Spleen (tissue), 11 donors: ENCODE measurements at regions not wholly inside any gene's neighbourhood (a gene's known extent, or its start where the extent isn't known, plus 50 kb on each side); places are given as distances from the start of the nearest gene placed in this dataset.
A peak's percentile ranks its signal among the peaks of the same experiment; 100 is the strongest.

Source experiments
- DNase-seq: peaks from one replicate; pipeline ENCODE4 v3.0.0-alpha.2; 2020
- H3K27ac ChIP-seq, 8 donors: fragments of 200-600 bp; sonication (generic) in 7 of 8; 1 replicate in 4 of 8; 2 replicates in 4 of 8; pipeline versions ENCODE4 v1.5.0 to v1.8.0; 2016 to 2021; ENCODE audit warnings: inconsistent platforms in 4 of 8, mild to moderate bottlenecking in 4 of 8, moderate library complexity in 1 of 8
- H3K27me3 ChIP-seq, 7 donors: fragments of 200-600 bp; sonication (generic) in 6 of 7; replicated peaks in 1 of 7; 1 replicate in 4 of 7; 2 replicates in 3 of 7; pipeline versions ENCODE4 v1.5.0 to v1.8.0; 2016 to 2021; ENCODE audit warnings: inconsistent platforms in 3 of 7, mild to moderate bottlenecking in 1 of 7
- H3K36me3 ChIP-seq, 6 donors: fragments of 200-600 bp; sonication (generic) in 5 of 6; 1 replicate in 4 of 6; 2 replicates in 2 of 6; pipeline versions ENCODE4 v1.5.0 to v1.8.0; 2016 to 2021; ENCODE audit warnings: inconsistent platforms in 2 of 6
- H3K4me1 ChIP-seq, 6 donors: fragments of 200-600 bp; sonication (generic) in 5 of 6; 1 replicate in 3 of 6; 2 replicates in 3 of 6; pipeline versions ENCODE4 v1.5.0 to v1.8.0; 2016 to 2021; ENCODE audit warnings: inconsistent platforms in 3 of 6
- H3K4me3 ChIP-seq, 8 donors: fragments of 200-600 bp; sonication (generic) in 7 of 8; 1 replicate in 4 of 8; 2 replicates in 4 of 8; pipeline versions ENCODE4 v1.5.0 to v1.8.0; 2016 to 2021; ENCODE audit warnings: inconsistent platforms in 4 of 8, mild to moderate bottlenecking in 4 of 8, moderate library complexity in 2 of 8
- H3K9me3 ChIP-seq, 8 donors: fragments of 200-600 bp; sonication (generic) in 7 of 8; 1 replicate in 4 of 8; 2 replicates in 4 of 8; pipeline versions ENCODE4 v1.5.0 to v1.8.0; 2016 to 2021; ENCODE audit warnings: inconsistent platforms in 4 of 8
- CTCF ChIP-seq, 11 experiments: fragments of 200-600 bp in 7 of 11; fragments of 450-650 bp in 4 of 11; sonication (generic) in 4 of 11; IDR thresholded peaks in 8 of 11; conservative IDR thresholded peaks in 3 of 11; 1 replicate in 7 of 11; 2 replicates in 4 of 11; pipeline versions ENCODE4 v1.4.0 to v1.8.0; 2016 to 2021; ENCODE audit warnings: antibody characterized with exemption in 11 of 11, inconsistent platforms in 4 of 11, mild to moderate bottlenecking in 1 of 11
- POLR2A ChIP-seq, 3 donors: fragments of 450-650 bp; IDR thresholded peaks; one replicate each; pipeline ENCODE4 v1.5.1; 2017; ENCODE audit warnings: antibody characterized with exemption in 3 of 3, mild to moderate bottlenecking in 1 of 3
- POLR2AphosphoS5 ChIP-seq, 3 donors: sonication (generic); formaldehyde crosslinking; IDR thresholded peaks; one replicate each; pipeline ENCODE4 v1.5.1; 2017; ENCODE audit warnings: antibody characterized with exemption in 3 of 3
- WGBS, 5 donors: extraction: QIAGEN DNeasy Blood & Tissue Kit in 3 of 5; methylation state at CpG; one replicate each; pipeline versions ENCODE4 v1.1.5 to v1.1.7; 2013 to 2018; 5-methylcytosine and 5-hydroxymethylcytosine counted together
- intact Hi-C: fragments of 100-400 bp; cut with DNase I; formaldehyde crosslinking; loops from one replicate; pipeline ENCODE4 v1.15.0; 2023; ENCODE audit warnings: low total_unique reads
- donor health status: healthy with polysubstance abuse.
- donor health status: DM: no; HTN: no; CAD: no; lungs with moderate emphysema.
- donor health status: DM: no; HTN: no; CAD: no.
- donor health status: Bipolar disorder and iron deficiency.
- donor health status: healthy.
- donor health status: DM: no; HTN: no; CAD: no.
- donor health status: DM: yes; HTN: yes; CAD: no.

GRCh38 chr16:14324581-14324980 lies 253.5 kb downstream of the MRTFB start:
- Histone ChIP-seq H3K4me3 (no peak overlapping the region), H3K27ac (no peak overlapping the region), H3K4me1 (no peaks in the 10 kb centered on the region), H3K9me3 (no peaks in the 10 kb centered on the region), H3K27me3 (no peaks in the 10 kb centered on the region), H3K36me3 (no peaks in the 10 kb centered on the region)
- TF ChIP-seq POLR2AphosphoS5 (IDR thresholded peaks at IDR 0.05) (no peak), CTCF (IDR thresholded peaks at IDR 0.05 in 8 of 11, conservative IDR thresholded peaks at IDR 0.05 in 3 of 11) (no peak), POLR2A (IDR thresholded peaks at IDR 0.05) (no peak)
- intact Hi-C loops = no loop called here
- DNase-seq = no peak
- 77 to 86% (median 80%) methylated on average over 7 of the region's 7 CpGs for WGBS, 5 donors

GRCh38 chr16:14322186-14322585 lies 251.1 kb downstream of the MRTFB start:
- intact Hi-C loops = no loop called here

GRCh38 chr16:14321542-14321941 lies 250.4 kb downstream of the MRTFB start:
- H3K9me3 ChIP-seq = no peaks in the 10 kb centered on the region
- intact Hi-C loops = no loop called here
- DNase-seq = peak; percentile 9
- H3K27me3 ChIP-seq = no peaks in the 10 kb centered on the region
- no peaks in the 10 kb centered on the region for H3K4me1 ChIP-seq
- no peak for TF ChIP-seq POLR2A (IDR thresholded peaks at IDR 0.05)
- no peak for TF ChIP-seq POLR2AphosphoS5 (IDR thresholded peaks at IDR 0.05)
- TF ChIP-seq CTCF (IDR thresholded peaks at IDR 0.05 in 8 of 11, conservative IDR thresholded peaks at IDR 0.05 in 3 of 11) = no peak
- H3K27ac ChIP-seq = no peak overlapping the region
- 88 to 96% (median 91%) methylated on average over 6 of the region's 6 CpGs for WGBS, 5 donors
- H3K36me3 ChIP-seq = no peaks in the 10 kb centered on the region
- H3K4me3 ChIP-seq = no peak overlapping the region

More at GRCh38 chr16:14322186-14322585, 251.1 kb downstream of the MRTFB start:
- Histone ChIP-seq H3K4me1 (no peaks in the 10 kb centered on the region), H3K27ac (no peak overlapping the region), H3K4me3 (no peak overlapping the region), H3K27me3 (no peaks in the 10 kb centered on the region), H3K9me3 (no peaks in the 10 kb centered on the region), H3K36me3 (no peaks in the 10 kb centered on the region)
- WGBS, 5 donors = 78 to 84% (median 81%) methylated on average over 9 of the region's 9 CpGs
- TF ChIP-seq POLR2A (IDR thresholded peaks at IDR 0.05) (no peak), POLR2AphosphoS5 (IDR thresholded peaks at IDR 0.05) (no peak), CTCF (IDR thresholded peaks at IDR 0.05 in 8 of 11, conservative IDR thresholded peaks at IDR 0.05 in 3 of 11) (no peak)
- DNase-seq = no peak

GRCh38 chr16:14320406-14320805 lies 249.3 kb downstream of the MRTFB start:
- intact Hi-C loops = no loop called here
- Histone ChIP-seq H3K4me1 (no peaks in the 10 kb centered on the region), H3K27ac (no peak overlapping the region), H3K4me3 (no peak overlapping the region), H3K9me3 (no peaks in the 10 kb centered on the region), H3K27me3 (no peaks in the 10 kb centered on the region), H3K36me3 (no peaks in the 10 kb centered on the region)
- DNase-seq = no peak
- no peak for TF ChIP-seq CTCF (IDR thresholded peaks at IDR 0.05 in 8 of 11, conservative IDR thresholded peaks at IDR 0.05 in 3 of 11)
- no peak for TF ChIP-seq POLR2A (IDR thresholded peaks at IDR 0.05)
- WGBS, 5 donors = 91 to 97% (median 94%) methylated on average over 4 of the region's 4 CpGs
